Subcutaneous abdominal adipose tissue (tissue), 5 donors: ENCODE measurements at regions not wholly inside any gene's neighbourhood (a gene's known extent, or its start where the extent isn't known, plus 50 kb on each side); places are given as distances from the start of the nearest gene placed in this dataset.
"Not testable (repeated sequence)": the region's sequence is repeated elsewhere in the genome, so short reads cannot be mapped to it uniquely, and the experiment has no call there.

Experiments
- H3K27ac ChIP-seq: one replicate; pipeline ENCODE4 v1.7.0; 2013; ENCODE audit warnings: low read depth, mild to moderate bottlenecking, inconsistent platforms, low read length, moderate library complexity
- H3K27me3 ChIP-seq, 5 donors: one replicate each; pipeline ENCODE4 v1.7.0; 2013; ENCODE audit warnings: low read length in 5 of 5, inconsistent platforms in 1 of 5; ENCODE audit not compliant: control insufficient read depth in 5 of 5, insufficient read depth in 4 of 5
- H3K36me3 ChIP-seq, 5 donors: one replicate each; pipeline ENCODE4 v1.7.0; 2013; ENCODE audit warnings: low read length in 5 of 5; ENCODE audit not compliant: control insufficient read depth in 5 of 5, insufficient read depth in 5 of 5
- H3K4me1 ChIP-seq, 5 donors: one replicate each; pipeline ENCODE4 v1.7.0; 2013; ENCODE audit warnings: low read length in 5 of 5, mild to moderate bottlenecking in 3 of 5, moderate library complexity in 1 of 5; ENCODE audit not compliant: control insufficient read depth in 5 of 5, insufficient read depth in 5 of 5
- H3K4me3 ChIP-seq, 5 donors: one replicate each; pipeline ENCODE4 v1.7.0; 2013; ENCODE audit warnings: low read length in 5 of 5, low read depth in 1 of 5
- H3K9ac ChIP-seq, 5 donors: one replicate each; pipeline ENCODE4 v1.7.0; 2013; ENCODE audit warnings: low read length in 5 of 5, mild to moderate bottlenecking in 4 of 5, moderate library complexity in 3 of 5
- H3K9me3 ChIP-seq, 5 donors: one replicate each; pipeline ENCODE4 v1.7.0; 2013; ENCODE audit warnings: low read length in 5 of 5; ENCODE audit not compliant: control insufficient read depth in 5 of 5
- donor health status: healthy.
- donor health status: healthy.
- donor health status: healthy.
- donor health status: healthy.
- donor health status: healthy.

GRCh38 chr18:14949800-14950664 is 202.1 kb downstream of the ANKRD30B start:
- H3K27ac ChIP-seq, result no peak overlapping the region
- H3K27me3 ChIP-seq, result no peaks in the 10 kb centered on the region
- H3K9me3 ChIP-seq, result no peaks in the 10 kb centered on the region
- H3K4me3 ChIP-seq, result no peak overlapping the region
- no peaks in the 10 kb centered on the region for H3K4me1 ChIP-seq
- H3K9ac ChIP-seq, result no peak overlapping the region
- H3K36me3 ChIP-seq, result no peaks in the 10 kb centered on the region

- H3K27me3 ChIP-seq, H3K9me3 ChIP-seq, H3K4me3 ChIP-seq, H3K9ac ChIP-seq, H3K27ac ChIP-seq, H3K36me3 ChIP-seq, H3K4me1 ChIP-seq: not testable (repeated sequence)
These were observed 204.6 kb downstream of the ANKRD30B start for GRCh38 chr18:14952444-14953077.

GRCh38 chr18:14958701-14959100 is 210.7 kb downstream of the ANKRD30B start:
- Histone ChIP-seq H3K27me3 (no peaks in the 10 kb centered on the region), H3K4me1 (no peaks in the 10 kb centered on the region), H3K9me3 (no peaks in the 10 kb centered on the region), H3K9ac (no peak overlapping the region), H3K4me3 (no peak overlapping the region), H3K36me3 (no peaks in the 10 kb centered on the region), H3K27ac (no peak overlapping the region)

DNA sequence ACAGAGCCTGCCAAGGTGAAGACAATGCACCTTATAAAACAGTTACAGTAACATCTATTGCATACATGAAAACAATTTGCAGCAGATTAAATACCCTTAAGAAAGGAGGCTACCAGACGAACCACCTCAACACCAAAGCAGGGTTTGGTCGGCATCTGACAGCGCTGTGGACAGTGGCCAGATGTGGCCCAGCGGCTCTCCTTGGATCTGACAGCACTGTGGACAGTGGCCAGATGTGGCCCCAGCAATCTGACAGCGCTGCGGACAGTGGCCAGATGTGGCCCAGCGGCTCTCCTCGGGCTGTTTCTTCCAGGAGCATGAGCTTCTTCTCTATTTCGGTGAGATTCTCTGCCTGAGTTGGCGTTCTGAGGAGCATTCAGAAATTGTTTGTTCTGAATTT is 211.6 kb downstream of the ANKRD30B start:
- Histone ChIP-seq H3K4me3 (no peak overlapping the region), H3K36me3 (no peaks in the 10 kb centered on the region), H3K9me3 (no peaks in the 10 kb centered on the region), H3K27me3 (no peaks in the 10 kb centered on the region), H3K27ac (no peak overlapping the region), H3K4me1 (no peaks in the 10 kb centered on the region), H3K9ac (no peak overlapping the region)

DNA sequence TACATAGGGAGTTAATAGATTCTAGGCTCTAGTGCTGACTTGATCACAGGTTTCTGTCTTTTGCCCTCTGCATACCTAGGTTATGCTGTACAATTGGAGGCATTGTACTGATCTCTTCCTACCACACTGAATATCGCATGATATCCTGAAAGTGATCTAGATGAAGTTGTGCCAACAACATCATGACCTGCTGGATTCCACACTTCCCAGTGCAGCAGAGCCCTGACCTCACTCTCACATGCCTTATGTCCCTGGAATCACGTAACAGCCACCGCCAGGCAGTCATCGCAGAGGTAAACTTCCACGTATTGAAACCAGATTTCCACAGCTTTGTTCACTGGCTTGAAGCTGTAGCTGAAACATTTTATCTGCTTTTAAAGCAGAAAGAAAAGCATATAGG is 214.0 kb downstream of the ANKRD30B start:
- Histone ChIP-seq H3K4me3 (no peak overlapping the region), H3K9me3 (no peaks in the 10 kb centered on the region), H3K36me3 (no peaks in the 10 kb centered on the region), H3K4me1 (no peaks in the 10 kb centered on the region), H3K27me3 (no peaks in the 10 kb centered on the region), H3K27ac (no peak overlapping the region), H3K9ac (no peak overlapping the region)

DNA sequence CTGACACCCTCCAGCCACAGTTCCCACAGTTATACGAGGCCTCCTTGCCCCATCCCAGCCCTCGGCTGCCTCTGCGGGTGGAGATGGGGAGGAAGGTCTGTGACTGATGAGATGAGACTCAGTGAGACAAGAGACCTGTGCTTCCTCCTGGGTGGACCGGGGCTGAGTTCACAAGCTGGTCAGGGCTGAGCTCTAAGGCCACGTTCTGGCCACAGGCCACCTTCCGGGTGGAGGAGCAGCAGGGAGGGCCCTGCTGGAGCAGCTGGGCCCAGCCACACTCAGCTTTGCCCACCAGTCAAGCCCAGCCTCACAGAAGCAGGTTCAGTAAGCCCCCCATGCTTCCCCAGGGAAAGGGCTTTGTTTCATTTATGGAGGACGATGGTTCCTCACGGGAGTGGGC is 214.7 kb downstream of the ANKRD30B start:
- Histone ChIP-seq H3K36me3 (no peaks in the 10 kb centered on the region), H3K27ac (no peak overlapping the region), H3K9me3 (no peaks in the 10 kb centered on the region), H3K9ac (no peak overlapping the region), H3K27me3 (no peaks in the 10 kb centered on the region), H3K4me3 (no peak overlapping the region), H3K4me1 (no peaks in the 10 kb centered on the region)

GRCh38 chr18:14963246-14963645 is 215.3 kb downstream of the ANKRD30B start:
- Histone ChIP-seq H3K9ac (no peak overlapping the region), H3K27ac (no peak overlapping the region), H3K27me3 (no peaks in the 10 kb centered on the region), H3K4me1 (no peaks in the 10 kb centered on the region), H3K36me3 (no peaks in the 10 kb centered on the region), H3K9me3 (no peaks in the 10 kb centered on the region), H3K4me3 (no peak overlapping the region)

DNA sequence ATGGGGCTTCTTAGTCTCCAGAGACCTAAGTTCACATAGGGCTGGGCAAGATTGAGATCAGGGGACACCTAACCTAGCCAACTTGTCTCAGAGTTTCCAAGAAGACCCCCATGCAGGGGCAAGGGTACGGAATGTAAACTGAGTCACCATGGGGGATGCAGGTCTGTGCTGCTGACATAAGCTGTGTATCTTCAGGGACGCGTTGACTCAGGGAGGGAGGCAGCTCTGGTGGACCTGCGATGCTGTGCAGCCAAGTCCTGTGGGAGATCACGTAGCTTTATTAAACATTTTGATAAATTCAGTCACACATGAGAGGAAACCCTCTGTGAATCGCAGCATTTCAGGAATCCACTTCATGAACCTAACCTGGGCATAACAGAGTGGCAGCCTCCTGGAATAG is 216.0 kb downstream of the ANKRD30B start:
- Histone ChIP-seq H3K9me3 (no peaks in the 10 kb centered on the region), H3K9ac (no peak overlapping the region), H3K4me3 (no peak overlapping the region), H3K36me3 (no peaks in the 10 kb centered on the region), H3K27me3 (no peaks in the 10 kb centered on the region), H3K27ac (no peak overlapping the region), H3K4me1 (no peaks in the 10 kb centered on the region)

DNA sequence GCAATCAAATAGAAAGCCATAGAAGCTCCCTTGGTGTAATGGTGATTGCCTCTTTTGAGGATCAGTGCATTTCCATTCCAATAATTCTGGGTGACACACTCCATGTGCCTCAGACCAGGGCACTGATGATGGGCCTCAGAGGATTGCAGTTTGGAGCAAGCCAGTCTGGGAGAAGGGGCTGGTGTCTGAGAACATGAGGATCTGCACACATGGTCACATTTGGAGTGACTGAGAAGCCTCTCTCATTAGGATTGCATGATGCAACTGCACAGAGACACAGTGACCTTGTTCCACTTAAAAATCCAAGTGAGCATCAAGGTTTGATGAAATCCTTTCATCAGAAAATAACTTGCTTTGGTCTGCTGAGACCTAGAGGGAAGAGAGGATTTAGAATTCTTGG is 216.4 kb downstream of the ANKRD30B start:
- Histone ChIP-seq H3K27ac (no peak overlapping the region), H3K9ac (no peak overlapping the region), H3K4me3 (no peak overlapping the region), H3K27me3 (no peaks in the 10 kb centered on the region), H3K36me3 (no peaks in the 10 kb centered on the region), H3K4me1 (no peaks in the 10 kb centered on the region), H3K9me3 (no peaks in the 10 kb centered on the region)

DNA sequence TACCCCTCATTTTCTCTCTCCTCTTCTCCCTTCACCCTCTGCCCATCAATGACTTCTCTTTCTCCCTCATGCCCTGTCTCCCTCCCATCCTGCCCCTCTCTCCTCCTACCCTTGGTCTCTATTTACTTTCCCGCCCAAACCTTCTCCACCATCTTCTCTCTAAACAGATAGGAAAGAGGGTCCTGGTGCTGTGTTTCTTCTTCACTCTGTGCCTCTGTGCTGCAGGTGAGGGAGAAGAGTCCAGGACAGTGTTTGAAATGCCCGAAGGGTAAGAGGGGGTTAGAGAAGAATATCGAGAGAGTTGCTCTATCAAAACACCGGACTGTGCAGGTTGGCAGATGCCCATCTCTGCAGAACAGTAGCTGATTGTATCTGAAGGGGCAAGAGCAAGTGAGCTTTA is 217.0 kb downstream of the ANKRD30B start:
- H3K9ac ChIP-seq, H3K36me3 ChIP-seq, H3K4me1 ChIP-seq, H3K9me3 ChIP-seq, H3K27ac ChIP-seq, H3K27me3 ChIP-seq, H3K4me3 ChIP-seq: not testable (repeated sequence)
